HG02623 (cell line): ENCODE measurements at regions not wholly inside any gene's neighbourhood (a gene's known extent, or its start where the extent isn't known, plus 50 kb on each side); places are given as distances from the start of the nearest gene placed in this dataset.
"Not testable (repeated sequence)": the region's sequence is repeated elsewhere in the genome, so short reads cannot be mapped to it uniquely, and the experiment has no call there.

Experiments
- ATAC-seq: cut with Tn5 transposase; IDR thresholded peaks from one replicate; pipeline ENCODE4 v1.9.1; 2021; ENCODE audit warnings: moderate library complexity; ENCODE audit not compliant: unreplicated experiment

DNA sequence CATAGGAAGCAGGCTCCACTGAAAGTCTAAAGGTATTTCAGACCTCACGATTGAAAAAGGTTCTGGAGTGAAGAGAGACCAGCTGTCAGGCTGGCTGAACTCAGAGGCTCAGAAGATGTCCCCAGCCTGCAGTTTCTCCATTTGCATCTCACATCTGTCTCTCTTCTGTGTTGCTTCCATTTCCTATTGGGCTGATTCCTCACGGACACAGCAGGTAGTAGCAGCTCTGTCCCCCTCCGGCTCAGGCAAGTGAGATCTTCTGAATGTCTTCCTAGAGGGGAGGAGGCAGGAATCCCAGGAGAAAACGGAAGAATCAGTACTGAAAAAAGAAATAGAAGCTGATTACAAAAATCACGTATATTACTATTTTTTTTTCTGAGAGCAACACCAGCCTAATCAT lies 274.1 kb upstream of the COBL start:
- no peak for ATAC-seq

DNA sequence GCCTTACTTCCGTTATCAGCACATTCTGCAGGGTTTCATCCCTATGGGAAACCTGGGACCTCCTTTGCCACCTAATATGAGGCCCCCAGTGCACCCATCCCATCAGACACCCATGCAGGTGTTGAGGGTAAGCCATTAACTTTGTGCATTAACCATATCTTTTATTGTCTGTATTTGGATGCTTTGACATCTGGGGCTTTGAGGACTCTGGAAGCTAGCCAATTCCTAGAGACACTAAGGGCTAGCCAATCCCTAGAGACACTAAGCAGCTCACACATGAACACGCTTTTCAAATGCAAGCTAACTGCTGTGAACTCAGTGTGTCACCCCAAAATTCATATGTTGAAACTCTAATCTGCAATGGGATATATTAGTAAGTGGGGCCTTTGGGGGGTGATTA lies 272.5 kb upstream of the COBL start:
- no peak for ATAC-seq

DNA sequence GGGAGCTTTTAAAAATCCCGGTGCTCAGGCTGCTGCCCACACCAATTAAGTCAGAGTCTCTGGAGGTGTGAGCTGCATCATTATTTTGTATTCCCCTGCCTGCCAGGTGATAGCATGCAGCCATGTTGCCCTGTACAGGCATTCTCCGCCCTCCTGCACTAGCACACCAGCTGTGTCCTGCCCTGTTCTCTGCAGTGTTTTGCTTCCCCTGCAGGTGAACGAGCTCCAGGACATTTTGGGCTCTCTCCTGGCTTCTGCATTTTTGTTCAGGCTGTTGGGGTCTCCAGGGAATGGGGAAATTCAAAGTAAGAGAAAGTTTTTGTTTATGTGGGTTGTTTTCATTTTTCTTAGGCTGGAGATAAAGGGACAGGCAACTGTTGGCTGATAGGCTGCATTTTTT lies 271.0 kb upstream of the COBL start:
- ATAC-seq, result no peak

DNA sequence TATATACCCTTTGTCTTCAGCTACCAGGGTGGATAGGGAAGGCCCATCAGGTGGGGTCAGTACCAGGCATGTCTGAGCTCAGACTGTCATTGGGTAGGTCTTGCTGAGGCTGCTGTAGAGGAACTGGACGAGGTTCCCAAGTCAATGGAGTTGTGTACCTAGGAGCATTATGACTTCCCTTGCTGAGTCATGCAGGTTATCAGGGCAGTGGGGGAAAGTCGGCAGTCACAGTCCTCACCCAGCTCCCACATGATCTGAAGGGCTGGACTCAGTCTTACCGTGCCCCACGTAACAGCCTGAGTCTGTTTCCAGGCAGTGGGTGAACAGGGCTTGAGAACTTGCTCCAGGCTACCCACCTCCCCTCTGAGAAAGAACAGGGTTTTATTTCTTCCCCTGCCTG lies 260.8 kb upstream of the COBL start:
- no peak for ATAC-seq

DNA sequence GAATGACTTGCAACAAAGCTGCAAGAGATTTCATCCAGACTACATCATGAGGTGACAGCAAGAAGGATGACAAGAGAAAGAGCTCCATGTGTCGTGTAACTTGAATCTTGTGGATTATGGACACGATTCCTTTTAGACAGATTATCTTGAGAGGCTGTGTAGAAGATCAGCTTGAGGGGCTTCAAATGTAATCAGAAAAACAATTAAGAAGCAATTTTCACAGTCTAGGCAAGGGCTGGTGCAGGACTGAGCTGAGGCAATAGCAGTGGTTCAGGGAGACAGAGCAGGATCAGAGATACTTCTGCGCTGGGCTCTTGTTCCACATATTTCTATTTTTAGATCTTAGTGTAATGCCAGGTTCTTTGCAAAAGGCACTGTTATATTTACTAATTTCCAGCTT lies 253.0 kb upstream of the COBL start:
- ATAC-seq, result no peak

DNA sequence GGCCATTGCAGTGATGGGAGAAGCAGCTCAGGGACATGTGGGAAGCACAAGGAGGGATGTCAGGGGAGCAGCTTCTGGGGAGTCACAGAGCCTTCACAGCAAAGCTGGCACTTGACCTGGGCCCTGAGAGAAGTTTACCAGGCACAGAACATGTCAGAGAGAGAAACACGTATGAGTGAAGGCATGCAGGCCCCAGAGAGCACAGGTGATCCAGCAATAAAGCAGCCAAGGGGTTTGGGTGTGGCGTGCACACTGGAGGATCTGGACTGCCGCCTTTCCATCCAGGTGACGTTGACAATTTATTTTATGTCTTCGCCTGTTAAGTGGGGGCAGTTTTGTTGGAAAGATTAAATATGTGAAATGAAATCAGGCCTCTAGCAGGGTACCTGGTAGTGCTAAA lies 252.6 kb upstream of the COBL start:
- no peak for ATAC-seq

DNA sequence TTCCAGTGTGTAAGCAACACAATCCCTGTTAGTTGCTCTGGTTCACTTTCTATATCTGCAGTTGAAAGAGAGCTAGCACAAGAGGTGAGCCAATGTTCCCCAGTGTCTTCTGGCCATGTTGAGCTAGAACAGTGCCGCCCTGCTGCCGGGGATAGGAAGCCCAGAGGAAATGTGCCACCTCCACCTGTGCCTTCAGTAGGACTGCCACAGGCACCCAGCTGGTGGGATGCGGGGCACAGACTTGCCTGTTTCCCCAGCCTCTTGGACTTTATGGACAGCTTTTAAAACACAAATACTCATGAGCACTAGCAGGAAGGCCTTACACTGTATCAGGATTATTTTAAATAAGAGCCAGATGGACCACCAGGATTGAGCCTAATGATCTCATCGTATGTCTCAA lies 234.5 kb upstream of the COBL start:
- ATAC-seq, result no peak

DNA sequence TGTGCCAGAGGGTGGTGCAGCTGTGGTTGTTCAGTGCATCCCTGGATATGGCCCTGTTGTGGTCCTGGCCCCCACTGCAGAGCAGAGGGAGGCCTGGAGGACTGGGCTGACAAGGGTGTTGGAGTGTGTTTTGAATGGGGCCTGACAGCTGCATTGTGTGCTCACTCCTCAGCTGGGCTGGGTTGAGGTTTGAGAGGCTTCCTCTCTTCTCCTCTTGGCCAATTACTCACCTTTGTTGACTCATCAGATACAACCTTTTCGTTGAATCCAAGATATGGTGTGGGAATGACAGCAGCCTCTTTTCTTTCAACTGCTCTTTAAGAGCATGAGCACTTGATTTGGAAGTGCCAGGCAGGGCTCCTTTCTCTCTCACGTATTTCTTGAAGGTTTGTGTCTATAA lies 228.5 kb upstream of the COBL start:
- no peak for ATAC-seq

DNA sequence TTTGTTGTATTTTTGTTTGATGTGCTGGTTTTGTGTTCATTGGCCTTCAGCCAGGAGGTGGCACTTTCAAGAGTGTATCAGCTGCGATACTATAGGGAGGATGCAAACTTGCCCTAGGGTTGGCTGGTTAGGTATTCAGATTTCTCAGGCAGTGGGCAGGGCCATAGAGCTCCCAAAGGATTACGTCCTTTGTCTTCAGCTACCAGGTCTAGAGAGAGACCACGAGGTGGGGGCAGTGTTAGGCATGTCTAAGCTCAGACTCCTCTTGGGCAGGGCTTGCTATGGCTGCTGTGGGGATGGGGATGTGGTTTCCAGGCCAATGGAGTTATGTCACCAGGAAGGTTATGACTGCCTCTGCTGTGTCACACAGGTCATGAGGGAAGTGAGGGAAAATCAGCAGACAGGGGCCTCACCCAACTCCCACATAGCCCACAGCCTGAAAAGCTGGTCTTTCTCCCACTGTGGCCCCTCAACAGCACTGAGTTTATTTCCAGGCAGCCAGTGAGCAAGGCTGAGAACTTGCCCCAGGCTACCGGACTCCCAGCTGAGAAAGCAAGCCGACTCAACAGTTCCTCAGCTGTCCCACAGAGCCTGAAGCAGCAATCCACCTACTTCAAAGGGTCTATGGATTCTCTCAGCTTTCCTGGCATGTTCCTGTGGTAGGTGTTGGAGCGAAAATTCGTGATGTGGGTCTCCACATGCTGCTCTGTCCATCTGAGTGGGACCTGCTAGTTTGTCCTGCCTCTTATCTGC lies 227.4 kb upstream of the COBL start:
- no peak for ATAC-seq

DNA sequence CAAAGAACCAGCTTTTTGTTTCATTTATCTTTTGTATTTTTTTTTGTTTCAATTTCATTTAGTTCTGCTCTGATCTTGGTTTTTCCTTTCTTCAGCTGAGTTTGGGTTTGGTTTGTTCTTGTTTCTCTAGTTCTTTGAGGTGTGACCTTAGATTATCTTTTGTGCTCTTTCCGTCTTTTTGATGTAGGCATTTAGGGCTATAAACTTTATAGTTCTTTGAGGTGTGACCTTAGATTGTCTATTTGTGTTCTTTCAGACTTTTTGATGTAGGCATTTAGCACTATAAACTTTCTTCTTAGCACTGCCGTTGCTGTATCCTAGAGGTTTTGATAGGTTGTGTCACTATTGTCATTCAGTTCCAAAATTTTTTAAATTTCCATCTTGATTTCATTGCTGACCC lies 224.3 kb upstream of the COBL start:
- not testable (repeated sequence) for ATAC-seq

DNA sequence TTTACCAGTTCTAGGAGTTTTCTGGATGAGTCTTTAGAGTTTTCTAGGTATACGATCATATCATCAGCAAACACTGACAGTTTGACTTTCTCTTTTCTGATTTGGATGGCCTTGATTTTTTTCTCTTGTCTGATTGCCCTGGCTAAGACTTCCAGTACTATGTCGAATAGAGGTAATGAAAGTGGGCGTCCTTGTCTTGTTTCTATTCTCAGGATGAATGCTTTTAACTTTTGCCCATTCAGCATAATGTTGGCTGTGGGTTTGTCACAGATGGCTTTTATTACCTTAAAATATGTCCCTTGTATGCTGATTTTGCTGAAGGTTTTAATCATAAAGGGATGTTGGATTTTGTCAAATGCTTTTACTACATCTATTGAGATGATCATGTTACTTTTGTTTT lies 223.2 kb upstream of the COBL start:
- ATAC-seq, result no peak

DNA sequence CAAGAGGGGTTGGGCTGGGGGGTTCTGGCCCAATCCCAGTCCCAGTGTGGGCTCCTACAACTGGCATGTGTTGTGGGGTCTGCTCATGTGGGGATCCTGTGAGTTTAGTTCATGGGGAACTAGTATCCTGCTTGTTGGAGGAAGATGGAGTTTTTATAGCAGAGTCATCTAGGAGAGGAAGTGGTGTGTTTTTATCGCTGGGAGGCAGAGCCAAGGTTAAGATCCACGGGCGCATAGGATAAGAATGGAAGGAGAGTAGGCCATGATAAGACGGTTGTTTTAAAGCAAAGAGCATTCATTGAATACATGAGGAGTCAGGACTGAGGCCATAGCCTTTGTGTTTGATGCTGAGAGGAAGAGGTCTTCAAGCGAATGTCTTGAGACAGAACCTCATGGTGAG lies 211.6 kb upstream of the COBL start:
- ATAC-seq, result no peak

DNA sequence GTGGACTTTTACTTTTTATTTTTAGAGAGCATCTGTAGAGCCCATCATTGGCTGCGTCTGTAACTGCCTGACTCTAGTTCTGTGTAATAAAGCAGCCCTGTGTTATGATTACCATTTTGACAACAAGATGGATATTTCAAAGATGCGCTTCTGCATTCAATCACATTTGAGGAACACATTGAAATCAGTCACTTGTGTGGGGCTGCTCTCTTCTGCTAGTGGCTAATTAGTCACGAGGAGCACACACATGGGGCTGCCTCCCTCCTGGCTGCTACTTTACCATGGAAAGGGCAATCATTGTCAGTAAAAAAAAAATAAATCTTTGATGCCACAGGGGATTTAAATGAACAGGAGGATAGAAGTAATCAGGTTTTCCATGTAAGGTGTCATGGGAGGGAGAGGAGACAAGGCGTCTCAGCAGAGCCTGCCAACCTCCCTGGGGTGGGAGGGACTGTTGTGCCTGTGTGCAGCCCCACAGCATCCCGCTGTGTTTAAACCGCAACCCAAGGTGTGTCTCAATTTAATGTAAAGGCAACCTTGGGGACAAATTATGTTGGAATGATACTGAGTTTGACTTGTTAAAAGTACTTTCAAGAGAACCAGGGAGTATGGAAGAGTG lies 205.2 kb upstream of the COBL start:
- no peak for ATAC-seq

DNA sequence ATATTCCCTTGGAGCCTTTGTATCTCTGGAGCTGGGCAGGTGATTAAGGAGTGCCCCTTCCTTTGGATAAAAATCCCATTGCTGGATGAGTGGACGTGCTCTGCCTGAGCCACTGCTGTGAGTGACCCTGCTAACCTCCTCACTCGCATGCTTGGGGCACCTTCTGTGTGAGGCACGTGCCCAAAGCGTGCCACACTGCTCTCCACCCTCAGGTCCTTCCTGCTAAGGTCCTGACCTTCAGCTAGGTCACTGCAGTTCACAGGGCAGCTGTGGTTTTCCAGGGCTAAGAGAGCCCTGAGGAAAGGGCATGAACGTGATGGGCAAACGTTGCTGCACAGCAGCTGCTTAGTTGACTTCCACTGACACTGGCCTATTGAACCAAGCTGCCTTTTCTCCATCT lies 204.4 kb upstream of the COBL start:
- ATAC-seq, result no peak

DNA sequence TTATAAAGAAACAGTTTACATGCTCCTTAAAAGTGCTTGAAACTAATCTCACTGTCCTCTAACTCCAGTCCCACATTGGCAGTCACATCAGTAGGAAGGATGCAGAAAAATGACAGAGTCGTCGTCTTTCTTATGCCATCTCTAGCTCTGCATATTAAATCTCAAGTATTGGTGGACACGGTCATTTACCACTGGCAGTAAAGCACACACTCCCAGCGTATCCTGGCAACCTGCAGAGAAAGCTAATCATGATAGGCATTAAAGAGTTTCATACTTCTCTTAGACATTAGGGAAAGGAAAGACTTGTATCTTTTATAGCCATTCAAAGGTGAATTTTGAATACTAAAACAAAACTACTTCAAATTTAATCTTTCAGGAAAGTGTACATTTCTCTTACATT lies 202.0 kb upstream of the COBL start:
- ATAC-seq, result no peak

DNA sequence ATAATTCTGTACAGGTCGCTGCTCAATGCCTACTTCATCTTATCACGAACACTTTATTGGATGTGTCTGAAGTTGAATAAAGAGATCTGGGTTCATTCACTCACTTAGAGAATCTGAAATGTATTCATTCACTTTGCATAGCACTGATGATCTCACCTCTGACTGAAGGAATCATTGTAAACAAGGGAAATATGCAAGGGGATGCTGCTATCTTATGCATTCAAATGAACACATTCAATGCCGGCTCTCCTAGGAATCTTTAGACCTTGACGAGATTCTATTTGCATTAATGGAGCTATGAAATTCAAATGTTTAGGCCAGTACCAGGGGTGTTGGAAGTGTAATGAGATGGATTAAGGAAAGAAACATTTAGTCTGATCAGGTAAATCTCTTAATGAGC lies 200.6 kb upstream of the COBL start:
- no peak for ATAC-seq

DNA sequence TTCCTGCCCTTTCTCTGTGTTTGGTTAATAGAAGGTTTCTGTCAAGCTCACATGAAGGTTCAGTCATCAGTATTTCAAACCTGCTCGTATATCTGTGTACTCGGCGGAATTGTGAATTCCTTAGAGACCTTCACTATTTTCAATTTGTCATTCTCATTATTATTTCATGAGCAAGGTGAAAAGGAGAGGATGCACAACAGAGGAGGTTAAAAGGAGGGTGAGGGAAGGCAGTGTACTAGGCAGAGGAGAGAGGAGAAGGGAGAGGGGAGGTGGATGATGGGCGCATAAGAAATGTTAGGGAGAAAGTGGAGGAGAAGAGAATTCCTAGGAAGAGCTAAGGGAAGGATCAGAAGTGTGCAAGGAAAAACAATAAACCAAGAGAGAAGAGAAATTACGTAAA lies 185.0 kb upstream of the COBL start:
- no peak for ATAC-seq

DNA sequence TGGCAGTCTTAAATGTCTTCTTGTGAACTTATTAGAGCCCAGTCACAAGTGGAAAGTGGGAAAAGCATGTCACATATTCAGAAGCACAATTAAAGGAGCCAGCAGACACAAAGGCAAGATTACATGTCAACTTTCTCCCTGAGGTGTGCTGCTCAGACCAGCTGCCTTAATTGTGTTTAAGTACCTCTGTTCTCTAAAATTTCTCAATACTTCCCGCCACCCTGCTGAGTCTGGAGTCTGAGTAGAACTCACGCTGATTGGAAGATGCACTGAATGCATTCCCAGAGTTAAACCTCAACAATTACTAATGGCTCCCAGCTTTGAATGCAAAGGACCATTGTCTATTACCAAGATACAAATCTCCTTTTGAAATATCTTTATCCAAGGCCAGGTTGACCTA lies 166.4 kb upstream of the COBL start:
- no peak for ATAC-seq

DNA sequence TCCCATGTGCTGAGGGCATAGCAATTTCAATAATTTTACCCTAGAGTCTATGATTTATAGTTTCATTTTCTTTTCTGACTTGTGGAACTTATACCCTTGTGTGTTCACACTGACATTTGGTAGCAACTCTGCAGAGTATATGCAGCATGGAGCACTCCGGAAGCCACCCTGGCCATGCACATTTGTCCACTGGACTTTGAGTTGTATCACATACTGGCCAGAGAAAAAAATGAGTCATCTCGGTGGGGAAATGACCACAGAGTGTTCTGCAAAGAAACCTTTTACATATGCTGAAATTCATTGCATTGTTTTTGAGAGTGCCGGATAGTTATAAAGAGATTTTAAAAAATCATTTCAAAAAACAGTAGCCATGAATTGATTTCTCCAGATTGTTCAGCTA lies 164.8 kb upstream of the COBL start:
- ATAC-seq, result no peak

DNA sequence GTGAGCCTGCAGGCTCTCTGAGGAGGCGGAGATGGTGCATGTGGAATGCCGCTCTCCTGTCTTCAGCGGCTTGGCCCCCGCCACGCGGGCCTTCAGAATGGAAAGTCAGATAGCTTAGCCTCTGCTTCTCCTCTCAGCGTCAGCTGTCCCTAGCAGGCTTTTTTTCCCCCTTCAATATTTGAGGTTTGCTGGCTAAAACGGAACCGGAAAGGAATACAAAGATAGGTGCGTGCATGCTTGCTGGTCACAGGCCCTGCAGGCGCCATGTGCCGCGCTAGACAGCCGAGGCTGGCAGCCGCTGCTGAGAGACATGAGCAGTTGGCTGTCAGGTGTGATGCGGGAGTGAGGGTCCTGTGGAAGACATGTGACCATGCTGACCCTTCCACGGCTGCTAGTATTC lies 161.2 kb upstream of the COBL start:
- ATAC-seq, result no peak

DNA sequence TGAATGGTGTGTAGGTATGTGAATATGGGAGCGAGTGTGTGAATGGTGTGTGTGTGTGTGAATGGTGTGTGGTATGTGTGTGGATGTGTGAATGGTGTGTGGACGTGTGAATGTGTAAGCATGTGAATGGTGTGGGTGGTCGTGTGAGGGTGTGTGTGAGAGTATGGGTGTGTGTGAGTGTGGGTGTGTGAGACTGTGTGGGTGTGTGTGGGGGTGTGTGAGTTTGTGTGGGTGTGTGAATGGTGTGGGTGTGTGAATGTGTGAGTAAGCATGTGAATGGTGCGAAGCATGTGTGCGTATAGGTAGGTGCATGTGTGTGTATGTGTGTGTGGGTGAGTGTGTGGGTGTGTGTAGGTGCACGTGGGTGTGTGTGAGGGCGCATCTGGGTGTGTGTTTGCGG lies 160.7 kb upstream of the COBL start:
- ATAC-seq, result no peak

DNA sequence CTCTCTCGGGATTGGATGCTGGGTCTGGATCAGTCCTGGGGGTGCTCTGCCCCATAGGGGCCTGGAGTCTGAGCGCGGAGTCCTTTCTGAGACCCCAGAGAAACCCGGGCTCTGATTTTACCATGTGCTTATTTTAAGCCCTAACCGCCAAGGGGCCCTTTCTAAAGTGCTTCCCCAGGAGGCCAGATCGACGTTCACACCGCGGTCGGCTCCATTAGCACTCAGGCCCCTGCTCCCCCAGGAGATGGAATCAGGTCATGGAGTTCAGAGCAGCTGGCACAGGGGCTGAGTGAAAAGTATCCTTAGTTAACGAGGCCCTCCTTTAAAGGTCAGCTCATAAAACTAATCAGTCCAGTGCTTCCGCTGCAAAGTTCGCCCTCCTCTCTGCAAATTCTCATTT lies 159.4 kb upstream of the COBL start:
- ATAC-seq, result no peak

DNA sequence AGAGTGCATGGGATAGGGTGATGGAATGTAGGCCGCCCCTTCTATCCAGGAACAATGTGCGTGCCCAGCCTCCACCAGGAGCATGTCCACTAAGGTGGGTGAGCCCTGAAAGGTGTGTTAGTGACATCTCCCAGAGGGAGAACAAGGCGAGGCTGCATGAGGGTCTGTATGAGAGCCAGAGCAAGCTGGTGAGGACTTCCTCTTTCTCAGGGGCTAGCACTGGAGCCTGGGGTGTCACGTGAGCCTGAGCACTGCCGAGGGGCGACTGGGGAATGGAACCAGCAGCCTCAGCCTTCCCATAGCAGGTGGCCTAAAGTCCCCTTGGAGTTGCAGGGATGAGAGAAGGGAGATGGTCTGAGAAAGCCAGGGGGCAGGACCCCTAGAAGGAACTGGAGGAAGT lies 156.3 kb upstream of the COBL start:
- ATAC-seq, result no peak
